Muscle layer of colon (tissue), 2 donors: ENCODE measurements at regions not wholly inside any gene's neighbourhood (a gene's known extent, or its start where the extent isn't known, plus 50 kb on each side); places are given as distances from the start of the nearest gene placed in this dataset.

Experiments
- H3K27ac ChIP-seq: one replicate; pipeline ENCODE4 v1.7.0; 2013; ENCODE audit warnings: low read depth, mild to moderate bottlenecking, low read length, moderate library complexity
- H3K27me3 ChIP-seq, 2 donors: one replicate each; pipeline ENCODE4 v1.7.0; 2013; ENCODE audit warnings: low read length in 2 of 2, mild to moderate bottlenecking in 2 of 2; ENCODE audit not compliant: insufficient read depth in 2 of 2, control insufficient read depth in 1 of 2
- H3K36me3 ChIP-seq: one replicate; pipeline ENCODE4 v1.7.0; 2013; ENCODE audit warnings: mild to moderate bottlenecking, low read length; ENCODE audit not compliant: insufficient read depth
- H3K4me1 ChIP-seq: one replicate; pipeline ENCODE4 v1.7.0; 2013; ENCODE audit warnings: mild to moderate bottlenecking, low read length; ENCODE audit not compliant: insufficient read depth
- H3K4me3 ChIP-seq, 2 donors: one replicate each; pipeline ENCODE4 v1.7.0; 2013; ENCODE audit warnings: low read length in 2 of 2, low read depth in 1 of 2, mild to moderate bottlenecking in 1 of 2, moderate library complexity in 1 of 2
- H3K9ac ChIP-seq: one replicate; pipeline ENCODE4 v1.7.0; 2013; ENCODE audit warnings: low read length
- H3K9me3 ChIP-seq: one replicate; pipeline ENCODE4 v1.7.0; 2013; ENCODE audit warnings: mild to moderate bottlenecking, low read length
- donor health status: abdominal sarcoma.
- donor health status: Adenocarcinoma of cecum.

- Histone ChIP-seq H3K27me3 (no peaks in the 10 kb centered on the region), H3K27ac (no peak overlapping the region), H3K9me3 (no peaks in the 10 kb centered on the region), H3K9ac (no peak overlapping the region), H3K4me1 (no peaks in the 10 kb centered on the region), H3K4me3 (no peak overlapping the region), H3K36me3 (no peaks in the 10 kb centered on the region)
These were observed 122.8 kb downstream of the MTX3 start for GRCh38 chr5:79868163-79868670.

GRCh38 chr5:79865579-79865978, 125.5 kb downstream of the MTX3 start:
- no peaks in the 10 kb centered on the region for H3K9me3 ChIP-seq
- H3K27ac ChIP-seq, result no peak overlapping the region
- no peaks in the 10 kb centered on the region for H3K4me1 ChIP-seq
- no peaks in the 10 kb centered on the region for H3K27me3 ChIP-seq
- H3K36me3 ChIP-seq, result no peaks in the 10 kb centered on the region
- no peak overlapping the region for H3K4me3 ChIP-seq
- H3K9ac ChIP-seq, result no peak overlapping the region

- Histone ChIP-seq H3K27ac (no peak overlapping the region), H3K4me1 (peaks cover 7% of the 10 kb centered on the region), H3K9ac (no peak overlapping the region), H3K4me3 (no peak overlapping the region), H3K36me3 (no peaks in the 10 kb centered on the region), H3K9me3 (no peaks in the 10 kb centered on the region), H3K27me3 (no peaks in the 10 kb centered on the region)
These were observed 126.7 kb downstream of the MTX3 start for GRCh38 chr5:79864364-79864763.

GRCh38 chr5:79859588-79859987, 131.5 kb downstream of the MTX3 start:
- Histone ChIP-seq H3K27me3 (no peaks in the 10 kb centered on the region), H3K9ac (no peak overlapping the region), H3K4me1 (peaks cover 21% of the 10 kb centered on the region), H3K36me3 (no peaks in the 10 kb centered on the region), H3K9me3 (no peaks in the 10 kb centered on the region), H3K4me3 (no peak overlapping the region), H3K27ac (no peak overlapping the region)

- Histone ChIP-seq H3K9ac (no peak overlapping the region), H3K27ac (no peak overlapping the region), H3K9me3 (no peaks in the 10 kb centered on the region)
These were observed 132.7 kb downstream of the MTX3 start for GRCh38 chr5:79858410-79858723.

GRCh38 chr5:79857714-79858409, 133.2 kb downstream of the MTX3 start:
- H3K9ac ChIP-seq, result no peak overlapping the region

More at GRCh38 chr5:79858410-79858723, 132.7 kb downstream of the MTX3 start:
- Histone ChIP-seq H3K4me3 (no peak overlapping the region), H3K27me3 (no peaks in the 10 kb centered on the region), H3K36me3 (no peaks in the 10 kb centered on the region), H3K4me1 (peaks cover 21% of the 10 kb centered on the region)

GRCh38 chr5:79856456-79857055, 134.5 kb downstream of the MTX3 start:
- Histone ChIP-seq H3K27ac (no peak overlapping the region), H3K9me3 (no peaks in the 10 kb centered on the region)

More at GRCh38 chr5:79857714-79858409, 133.2 kb downstream of the MTX3 start:
- peaks cover 21% of the 10 kb centered on the region for H3K4me1 ChIP-seq
- no peak overlapping the region for H3K27ac ChIP-seq
- no peak overlapping the region for H3K4me3 ChIP-seq
- no peaks in the 10 kb centered on the region for H3K9me3 ChIP-seq
- H3K36me3 ChIP-seq, result no peaks in the 10 kb centered on the region
- H3K27me3 ChIP-seq, result no peaks in the 10 kb centered on the region

GRCh38 chr5:79853676-79854418, 137.2 kb downstream of the MTX3 start:
- no peak overlapping the region for H3K27ac ChIP-seq
- H3K9me3 ChIP-seq, result no peaks in the 10 kb centered on the region
- H3K27me3 ChIP-seq, result no peaks in the 10 kb centered on the region
- no peak overlapping the region for H3K9ac ChIP-seq
- no peaks in the 10 kb centered on the region for H3K36me3 ChIP-seq
- H3K4me3 ChIP-seq, result no peak overlapping the region
- peaks cover 30% of the 10 kb centered on the region for H3K4me1 ChIP-seq

More at GRCh38 chr5:79856456-79857055, 134.5 kb downstream of the MTX3 start:
- no peaks in the 10 kb centered on the region for H3K27me3 ChIP-seq
- H3K36me3 ChIP-seq, result no peaks in the 10 kb centered on the region
- peaks cover 21% of the 10 kb centered on the region for H3K4me1 ChIP-seq
- no peak overlapping the region for H3K9ac ChIP-seq
- H3K4me3 ChIP-seq, result no peak overlapping the region

- H3K9ac ChIP-seq, result no peak overlapping the region
- H3K9me3 ChIP-seq, result no peaks in the 10 kb centered on the region
- H3K27ac ChIP-seq, result no peak overlapping the region
- no peak overlapping the region for H3K4me3 ChIP-seq
- no peaks in the 10 kb centered on the region for H3K36me3 ChIP-seq
- H3K27me3 ChIP-seq, result no peaks in the 10 kb centered on the region
- peaks cover 22% of the 10 kb centered on the region for H3K4me1 ChIP-seq
These were observed 138.0 kb downstream of the MTX3 start for GRCh38 chr5:79853028-79853427.

- Histone ChIP-seq H3K9ac (no peak overlapping the region), H3K4me1 (peaks cover 22% of the 10 kb centered on the region), H3K36me3 (no peaks in the 10 kb centered on the region), H3K9me3 (no peaks in the 10 kb centered on the region), H3K4me3 (no peak overlapping the region), H3K27me3 (no peaks in the 10 kb centered on the region), H3K27ac (no peak overlapping the region)
These were observed 139.6 kb downstream of the MTX3 start for GRCh38 chr5:79851391-79851863.

GRCh38 chr5:79850941-79851340, 140.1 kb downstream of the MTX3 start:
- Histone ChIP-seq H3K4me3 (no peak overlapping the region), H3K9me3 (no peaks in the 10 kb centered on the region), H3K9ac (no peak overlapping the region), H3K36me3 (no peaks in the 10 kb centered on the region), H3K27me3 (no peaks in the 10 kb centered on the region), H3K27ac (peak overlapping the region; percentile 38), H3K4me1 (peaks cover 22% of the 10 kb centered on the region)
